Right lobe of liver (tissue), 6 donors: ENCODE measurements at regions not wholly inside any gene's neighbourhood (a gene's known extent, or its start where the extent isn't known, plus 50 kb on each side); places are given as distances from the start of the nearest gene placed in this dataset.
"Not testable (repeated sequence)": the region's sequence is repeated elsewhere in the genome, so short reads cannot be mapped to it uniquely, and the experiment has no call there.

Experiments
- ATAC-seq, 4 donors: fragments of 200-7000 bp; cut with Tn5 transposase; one replicate each; pipeline ENCODE4 v1.9.1; 2020; ENCODE audit warnings: mild to moderate bottlenecking in 4 of 4, moderate library complexity in 4 of 4
- DNase-seq, 3 donors: peaks; one replicate each; pipeline ENCODE4 v3.0.0-alpha.2; 2020
- H3K27ac ChIP-seq, 3 donors: fragments of 200-600 bp; one replicate each; pipeline ENCODE4 v1.8.0; 2022
- H3K27me3 ChIP-seq, 2 donors: fragments of 200-600 bp; one replicate each; pipeline ENCODE4 v1.8.0; 2022
- H3K36me3 ChIP-seq, 4 donors: fragments of 200-600 bp; sonication (generic) in 1 of 4; one replicate each; pipeline versions ENCODE4 v1.5.1 to v1.8.0; 2017 to 2022; ENCODE audit warnings: control low read depth in 1 of 4
- H3K4me1 ChIP-seq, 4 donors: fragments of 200-600 bp; sonication (generic) in 1 of 4; one replicate each; pipeline versions ENCODE4 v1.5.1 to v1.8.0; 2017 to 2022; ENCODE audit warnings: control low read depth in 1 of 4
- H3K4me3 ChIP-seq, 3 donors: fragments of 200-600 bp; one replicate each; pipeline ENCODE4 v1.8.0; 2022
- H3K9me3 ChIP-seq, 4 donors: fragments of 200-600 bp; sonication (generic) in 1 of 4; one replicate each; pipeline versions ENCODE4 v1.5.1 to v1.8.0; 2017 to 2022; ENCODE audit warnings: control low read depth in 1 of 4
- POLR2A ChIP-seq: fragments of 450-650 bp; IDR thresholded peaks from one replicate; pipeline ENCODE4 v1.6.1; 2017; ENCODE audit warnings: antibody characterized with exemption, mild to moderate bottlenecking
- WGBS: methylation state at CpG from one replicate; pipeline ENCODE4 v1.1.6; 2018; ENCODE audit warnings: low coverage, low lambda C conversion rate; ENCODE audit not compliant: insufficient coverage; ENCODE audit errors: missing lambda C conversion rate; 5-methylcytosine and 5-hydroxymethylcytosine counted together
- intact Hi-C, 2 donors: fragments of 100-400 bp; cut with DNase I; formaldehyde crosslinking; loops; one replicate each; pipeline versions ENCODE4 v1.11.2 to v1.14.1; 2022
- TF ChIP-seq, protein P1 (sequence below), 4 donors: fragments of 200-600 bp in 3 of 4; fragments of 450-650 bp in 1 of 4; IDR thresholded peaks; one replicate each; pipeline versions ENCODE4 v1.5.1 to v1.8.0; 2016 to 2022; ENCODE audit warnings: antibody characterized with exemption in 4 of 4, mild to moderate bottlenecking in 2 of 4
- donor health status: DM: no; HTN: yes; CAD: no.
- donor health status: DM: no; HTN: no; CAD: no.
- donor health status: DM: no; HTN: no; CAD: no.
- donor health status: DM: no; HTN: yes; CAD: no.
- donor health status: DM: no; HTN: yes; CAD: no.

DNA sequence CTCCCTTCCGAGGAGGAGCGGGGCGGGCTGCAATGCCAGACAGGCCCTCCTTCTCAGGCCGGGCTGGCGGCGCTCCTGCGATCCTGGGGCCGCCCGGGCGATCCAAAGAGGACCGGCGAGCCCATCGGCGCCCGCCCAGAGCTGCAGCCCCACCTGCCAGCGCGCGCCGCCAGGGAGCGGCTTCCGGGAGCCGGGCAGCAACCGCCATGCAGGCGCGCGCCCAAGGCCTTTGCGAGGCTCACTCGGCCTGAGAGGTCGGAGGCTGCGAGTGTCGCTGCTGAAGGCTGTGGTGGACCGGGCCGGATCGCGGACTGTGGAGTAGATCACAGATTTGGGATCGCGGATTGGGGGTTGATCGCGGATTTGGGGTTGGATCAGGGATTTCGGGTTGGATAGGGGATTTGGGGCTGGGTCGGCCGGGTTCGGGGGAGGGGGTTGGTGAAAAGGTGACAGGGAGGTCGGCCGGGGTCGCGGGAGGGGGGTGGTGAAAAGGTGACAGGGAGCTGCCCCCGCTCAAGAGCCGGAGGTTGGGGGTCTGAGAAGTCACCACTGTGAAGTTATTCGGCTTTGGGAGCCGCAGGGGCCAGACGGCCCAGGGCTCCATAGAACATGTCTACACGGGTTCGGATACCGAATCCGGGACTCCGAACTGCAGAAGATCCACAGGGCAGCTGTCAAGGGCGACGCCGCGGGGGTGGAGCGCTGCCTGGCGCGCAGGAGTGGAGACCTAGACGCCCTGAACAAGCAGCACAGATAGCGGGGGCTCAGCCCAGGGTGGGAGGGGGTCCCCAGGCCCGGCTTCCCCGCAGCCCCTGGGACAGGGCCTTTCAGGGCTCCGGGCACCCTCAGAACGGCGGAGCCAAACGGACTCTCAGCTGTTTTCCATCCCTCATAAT lies 1213.4 kb downstream of the FOXD4L5 start:
- peak in 1 of 3 donors; percentile 40 for DNase-seq
- H3K4me3 ChIP-seq, H3K9me3 ChIP-seq, H3K36me3 ChIP-seq, H3K27me3 ChIP-seq, ATAC-seq, intact Hi-C loops, H3K4me1 ChIP-seq, H3K27ac ChIP-seq: not testable (repeated sequence)
- WGBS = 64% methylated on average over 25 of the region's 72 CpGs

DNA sequence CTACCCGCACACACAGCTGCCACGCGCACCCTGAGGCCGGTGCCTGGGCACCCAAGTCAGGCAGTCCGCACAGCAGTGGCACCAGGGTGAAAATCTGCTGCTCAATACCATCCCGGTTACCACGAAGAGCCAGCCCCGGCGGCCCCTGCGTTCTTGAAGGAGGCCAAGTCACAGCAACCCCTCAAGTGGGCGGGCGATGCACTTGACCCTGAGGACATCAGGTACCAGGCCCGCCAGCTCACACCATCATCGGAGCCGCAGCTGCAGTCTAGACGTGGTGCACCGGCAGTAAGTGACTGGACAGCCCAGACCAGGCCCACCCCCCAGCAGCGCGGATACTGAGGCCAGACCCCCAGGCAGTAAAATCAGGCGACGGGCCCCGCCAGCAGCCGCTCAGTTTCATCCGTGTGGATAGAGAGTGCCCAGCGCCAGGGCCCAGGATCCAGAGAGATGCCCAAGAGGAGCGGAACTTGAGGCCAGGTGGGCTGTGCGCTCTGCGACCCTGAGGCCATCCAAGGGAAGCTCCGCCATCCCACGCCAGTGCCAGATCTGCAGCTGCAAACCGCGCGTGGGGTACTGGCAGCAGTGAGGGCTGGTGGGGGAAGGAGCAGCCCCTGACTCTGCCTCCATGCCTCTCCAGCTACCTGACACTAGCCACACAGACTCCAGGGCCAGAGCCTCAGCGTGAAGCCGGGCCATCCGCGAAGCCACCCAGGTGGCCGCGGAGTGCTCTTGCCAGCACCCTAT lies 1214.2 kb downstream of the FOXD4L5 start:
- H3K27ac ChIP-seq, H3K36me3 ChIP-seq, H3K4me1 ChIP-seq, intact Hi-C loops, H3K9me3 ChIP-seq, H3K27me3 ChIP-seq, H3K4me3 ChIP-seq, ATAC-seq: not testable (repeated sequence)
- DNase-seq = peak in 2 of 3 donors; percentile 35 to 50
- 80% methylated on average over 3 of the region's 39 CpGs for WGBS

DNA sequence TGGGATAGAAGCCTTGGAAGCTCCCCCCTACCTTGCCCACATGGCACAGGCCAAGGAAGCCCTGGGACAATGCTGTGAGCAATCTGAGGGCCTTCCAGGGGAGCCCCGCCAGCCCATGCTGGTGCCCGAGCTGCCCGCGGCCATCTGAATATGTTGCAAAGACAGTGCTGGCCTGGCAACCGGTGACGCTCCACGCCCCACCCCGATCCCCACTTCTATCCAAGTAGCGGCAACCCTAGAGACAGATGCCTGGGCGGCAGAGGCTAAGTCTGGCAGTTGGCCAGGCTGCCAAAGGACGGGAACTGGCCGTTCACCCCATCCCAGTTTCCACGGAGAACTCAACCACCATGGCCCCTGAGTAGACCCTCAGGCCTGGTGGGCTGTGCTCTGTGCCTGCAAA lies 1214.9 kb downstream of the FOXD4L5 start:
- H3K9me3 ChIP-seq, H3K4me3 ChIP-seq, intact Hi-C loops, ATAC-seq, DNase-seq, H3K27me3 ChIP-seq, H3K4me1 ChIP-seq, H3K27ac ChIP-seq, H3K36me3 ChIP-seq: not testable (repeated sequence)
- WGBS = 60% methylated on average over 1 of the region's 13 CpGs

DNA sequence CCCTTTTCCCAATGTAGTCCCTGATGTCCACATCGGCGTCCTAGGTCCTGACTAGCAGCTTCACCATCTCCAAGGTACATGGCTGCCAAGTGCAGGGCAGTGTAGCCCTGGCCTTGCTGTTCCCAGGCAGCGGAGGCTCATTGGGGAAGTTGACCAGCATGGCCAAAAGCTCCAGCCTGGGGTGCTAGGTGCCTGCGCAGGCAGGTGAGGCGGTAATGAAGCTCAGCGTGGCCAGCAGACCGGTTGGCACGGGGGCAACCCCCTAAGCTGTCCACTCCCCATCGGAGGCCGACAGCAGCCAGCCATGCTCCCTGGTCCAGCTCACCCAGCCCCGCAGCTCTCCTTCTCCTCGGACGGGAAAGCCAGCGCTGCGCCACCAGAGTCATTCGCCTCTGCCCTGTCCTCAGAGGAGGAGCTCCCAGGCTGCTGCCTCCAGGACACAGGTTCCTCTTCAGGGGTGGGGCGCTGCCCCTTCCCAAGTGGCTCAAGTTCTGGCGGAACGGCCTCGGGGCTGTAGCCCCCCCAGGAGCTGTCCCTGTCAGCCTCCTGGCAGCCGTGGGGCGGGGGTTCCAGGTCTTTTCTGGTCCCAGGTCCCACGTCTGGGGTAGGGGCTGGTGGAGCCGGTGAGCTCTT lies 1218.2 kb downstream of the FOXD4L5 start:
- Histone ChIP-seq H3K4me1 (no peaks in the 10 kb centered on the region), H3K36me3 (no peaks in the 10 kb centered on the region), H3K27ac (no peak overlapping the region), H3K27me3 (no peaks in the 10 kb centered on the region), H3K9me3 (no peaks in the 10 kb centered on the region), H3K4me3 (no peak overlapping the region)
- WGBS = 85% methylated on average over 8 of the region's 24 CpGs
- TF ChIP-seq, protein P1, sequence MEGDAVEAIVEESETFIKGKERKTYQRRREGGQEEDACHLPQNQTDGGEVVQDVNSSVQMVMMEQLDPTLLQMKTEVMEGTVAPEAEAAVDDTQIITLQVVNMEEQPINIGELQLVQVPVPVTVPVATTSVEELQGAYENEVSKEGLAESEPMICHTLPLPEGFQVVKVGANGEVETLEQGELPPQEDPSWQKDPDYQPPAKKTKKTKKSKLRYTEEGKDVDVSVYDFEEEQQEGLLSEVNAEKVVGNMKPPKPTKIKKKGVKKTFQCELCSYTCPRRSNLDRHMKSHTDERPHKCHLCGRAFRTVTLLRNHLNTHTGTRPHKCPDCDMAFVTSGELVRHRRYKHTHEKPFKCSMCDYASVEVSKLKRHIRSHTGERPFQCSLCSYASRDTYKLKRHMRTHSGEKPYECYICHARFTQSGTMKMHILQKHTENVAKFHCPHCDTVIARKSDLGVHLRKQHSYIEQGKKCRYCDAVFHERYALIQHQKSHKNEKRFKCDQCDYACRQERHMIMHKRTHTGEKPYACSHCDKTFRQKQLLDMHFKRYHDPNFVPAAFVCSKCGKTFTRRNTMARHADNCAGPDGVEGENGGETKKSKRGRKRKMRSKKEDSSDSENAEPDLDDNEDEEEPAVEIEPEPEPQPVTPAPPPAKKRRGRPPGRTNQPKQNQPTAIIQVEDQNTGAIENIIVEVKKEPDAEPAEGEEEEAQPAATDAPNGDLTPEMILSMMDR (IDR thresholded peaks at IDR 0.05) = no peak
- no peak for TF ChIP-seq POLR2A
- DNase-seq (peak in 1 of 3 donors; percentile 42), ATAC-seq (no peak)
- intact Hi-C loops = no loop called here

DNA sequence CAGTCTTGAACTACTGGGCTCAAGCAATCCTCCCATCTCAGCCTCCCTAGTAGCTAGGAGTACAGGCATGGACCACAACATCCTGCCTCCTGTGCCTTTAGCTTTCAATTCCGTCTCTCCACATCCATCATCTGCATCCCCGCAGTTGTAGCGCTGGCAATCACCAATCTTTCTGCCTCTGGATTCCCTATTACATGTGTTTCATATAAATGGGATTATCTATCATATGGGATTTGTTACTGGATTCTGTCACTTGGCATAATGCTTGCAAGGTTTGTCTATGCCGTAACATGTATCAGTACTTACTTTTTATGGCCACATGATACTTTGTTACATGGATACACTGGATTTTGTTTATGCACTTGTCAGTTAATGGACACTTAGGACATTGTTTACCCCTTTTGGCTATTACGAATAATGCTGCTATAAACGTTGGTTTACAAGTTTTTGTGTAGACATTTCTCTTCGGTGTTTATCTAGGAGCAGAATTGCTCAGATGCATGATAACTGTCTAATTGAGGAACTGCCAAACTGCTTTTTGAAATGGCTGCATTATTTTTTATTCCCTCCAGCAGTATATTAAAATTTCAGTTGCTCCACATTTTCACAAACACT lies 1223.9 kb downstream of the FOXD4L5 start:
- Histone ChIP-seq H3K9me3 (no peaks in the 10 kb centered on the region), H3K4me3 (no peak overlapping the region), H3K27ac (no peak overlapping the region), H3K36me3 (no peaks in the 10 kb centered on the region), H3K27me3 (no peaks in the 10 kb centered on the region), H3K4me1 (no peaks in the 10 kb centered on the region)
- no peak for DNase-seq
- no peak for ATAC-seq
- TF ChIP-seq, protein P1 (IDR thresholded peaks at IDR 0.05) = no peak
- TF ChIP-seq POLR2A = no peak
- 46% methylated on average over 7 of the region's 7 CpGs for WGBS
- intact Hi-C loops = no loop called here

DNA sequence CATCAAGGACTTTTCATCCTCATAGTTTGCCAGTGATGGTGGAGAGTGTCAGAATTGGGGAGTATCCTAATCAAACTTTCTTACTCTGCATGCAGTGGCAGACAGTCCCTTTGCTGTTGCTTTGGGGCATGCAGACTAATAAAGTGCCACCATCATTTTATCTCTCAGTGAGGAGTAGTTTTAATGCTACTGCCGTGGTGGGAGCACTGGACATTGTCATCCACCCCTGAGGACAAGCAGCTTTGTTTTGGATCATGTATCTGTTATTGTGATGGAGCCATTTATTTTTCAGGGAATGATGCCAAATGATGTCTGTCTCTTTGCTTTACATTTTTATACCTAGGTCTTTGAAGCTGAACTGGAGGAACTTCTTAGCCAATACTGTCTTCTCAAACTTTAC lies 1226.9 kb downstream of the FOXD4L5 start:
- H3K4me3 ChIP-seq, H3K9me3 ChIP-seq, ATAC-seq, H3K27me3 ChIP-seq, H3K36me3 ChIP-seq, intact Hi-C loops, H3K4me1 ChIP-seq, H3K27ac ChIP-seq, DNase-seq: not testable (repeated sequence)
- WGBS = no CpG with 5 or more reads among the region's 1 CpG
